GM04504 (cell line): ENCODE measurements at regions not wholly inside any gene's neighbourhood (a gene's known extent, or its start where the extent isn't known, plus 50 kb on each side); places are given as distances from the start of the nearest gene placed in this dataset.

ENCODE experiments used
- DNase-seq: peaks from one replicate; pipeline ENCODE4 v3.0.0-alpha.2; 2012; ENCODE audit warnings: low read depth

DNA sequence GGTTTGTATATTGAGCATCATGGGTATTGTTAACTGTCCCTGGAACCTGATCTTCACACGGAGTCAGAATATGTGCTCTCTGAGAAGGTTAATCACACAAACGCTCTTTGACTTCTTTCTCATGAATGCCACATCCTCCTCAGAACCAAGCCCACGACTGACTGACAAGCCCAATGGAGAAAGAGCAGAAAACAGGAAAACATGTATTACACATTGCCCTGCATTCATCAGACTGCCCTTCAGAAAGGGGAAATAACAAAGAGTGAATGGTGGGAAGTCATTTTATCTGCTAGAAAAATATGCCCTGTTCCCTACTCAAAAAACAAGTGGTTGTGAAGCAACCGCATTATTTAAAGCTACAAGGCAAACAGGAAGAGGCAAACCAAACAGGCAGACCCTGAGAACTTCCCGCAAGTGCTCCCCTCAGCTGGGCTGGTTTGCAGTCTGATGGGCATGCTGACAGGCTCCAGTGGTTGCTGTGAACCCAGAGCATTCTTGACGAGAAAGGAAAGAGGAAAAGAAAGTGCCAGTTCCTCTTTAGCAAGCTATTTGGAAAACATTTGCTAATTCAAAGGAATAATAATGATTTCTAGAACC lies 172.9 kb upstream of the SETBP1 start:
- no peak for DNase-seq

DNA sequence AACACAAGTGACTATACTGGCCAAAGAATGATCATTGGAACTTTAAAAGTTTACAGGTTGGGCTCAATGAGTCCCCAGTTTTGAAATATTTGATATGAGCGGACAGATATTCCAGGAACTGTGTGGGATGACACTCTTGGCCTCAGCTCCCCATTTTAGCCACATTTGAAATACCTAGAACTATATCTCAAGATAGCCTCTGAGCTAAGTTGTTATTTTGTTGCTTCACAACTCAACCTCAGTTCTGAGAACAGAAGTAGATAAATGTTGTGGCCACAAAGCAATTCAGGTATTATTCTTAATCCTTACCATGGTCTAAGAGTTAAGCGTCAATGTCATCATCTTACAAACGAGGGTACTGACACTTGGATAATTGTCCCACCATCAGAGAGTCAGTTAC lies 172.2 kb upstream of the SETBP1 start:
- no peak for DNase-seq

DNA sequence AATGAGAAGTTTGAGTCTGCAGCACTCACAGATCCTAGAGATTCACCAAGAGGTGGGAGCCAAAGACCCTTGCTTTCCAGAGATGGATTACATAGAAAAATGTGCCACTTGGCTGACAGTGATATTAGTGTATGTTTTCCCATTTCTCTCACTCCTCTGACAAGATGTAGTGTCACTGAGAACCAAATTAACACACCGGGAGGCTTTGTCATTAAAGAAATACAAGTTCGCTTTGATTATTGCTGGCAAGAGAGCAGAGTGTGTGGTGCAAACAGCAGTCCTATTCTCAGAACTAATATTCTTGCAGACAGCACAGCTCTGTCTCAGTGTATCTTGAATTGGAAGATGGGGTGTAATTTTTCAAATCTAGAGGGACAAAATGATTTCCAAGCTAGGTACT lies 171.6 kb upstream of the SETBP1 start:
- DNase-seq = no peak

DNA sequence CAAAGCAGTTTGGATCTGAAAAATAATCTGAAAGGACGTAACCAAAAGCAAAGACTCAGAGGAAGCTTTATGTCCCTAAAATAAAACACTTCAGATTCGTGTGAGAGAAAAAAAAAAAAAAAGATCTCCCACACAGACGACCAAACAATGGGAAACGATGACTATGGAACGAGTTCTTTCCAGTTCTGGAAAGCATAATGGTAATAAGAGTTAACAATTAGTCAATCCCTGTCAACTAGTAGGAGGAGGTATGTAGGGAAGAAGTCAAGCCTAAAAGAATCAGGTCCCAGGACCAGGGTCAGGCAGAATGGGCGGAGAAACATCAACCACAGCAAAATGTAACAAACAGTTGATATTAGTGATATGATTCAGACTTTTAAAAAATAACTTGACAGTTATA lies 170.3 kb upstream of the SETBP1 start:
- no peak for DNase-seq

DNA sequence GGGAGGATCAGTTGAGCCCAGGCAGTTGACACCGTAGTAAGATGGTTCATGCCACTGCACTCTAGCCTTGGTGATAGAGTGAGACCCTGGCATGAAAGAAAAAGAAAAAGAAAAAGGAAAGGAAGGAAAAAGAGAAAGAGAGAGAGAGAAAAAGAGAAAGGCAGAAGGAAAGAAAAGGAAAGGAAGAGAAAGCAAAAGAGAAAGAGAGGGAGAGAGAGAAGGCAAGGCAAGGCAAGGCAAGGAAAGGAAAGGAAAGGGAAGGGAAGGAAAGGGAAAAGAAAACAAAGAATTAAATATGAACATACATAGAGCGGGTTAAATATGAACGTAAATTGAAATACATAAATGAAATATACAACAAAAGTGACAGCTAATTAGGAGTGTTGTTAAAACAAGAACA lies 167.5 kb upstream of the SETBP1 start:
- DNase-seq = no peak

DNA sequence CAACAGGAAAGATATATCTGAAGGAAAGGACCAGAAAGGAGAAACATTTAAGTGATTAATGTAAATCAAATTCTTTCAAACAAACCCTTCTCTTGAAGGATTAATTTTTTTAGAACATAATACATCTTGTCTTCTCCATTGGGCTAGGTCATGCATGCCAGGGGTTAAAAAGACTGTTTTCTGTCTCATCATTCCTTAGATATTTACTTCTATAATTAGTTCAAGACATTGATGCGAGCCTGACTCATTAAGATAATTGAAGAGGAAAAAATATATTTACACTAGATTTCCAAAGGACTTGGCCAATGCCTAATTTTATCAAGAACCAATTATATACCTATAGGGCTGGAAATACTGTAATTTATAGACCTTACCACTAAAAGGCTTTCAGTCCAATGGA lies 166.6 kb upstream of the SETBP1 start:
- no peak for DNase-seq

DNA sequence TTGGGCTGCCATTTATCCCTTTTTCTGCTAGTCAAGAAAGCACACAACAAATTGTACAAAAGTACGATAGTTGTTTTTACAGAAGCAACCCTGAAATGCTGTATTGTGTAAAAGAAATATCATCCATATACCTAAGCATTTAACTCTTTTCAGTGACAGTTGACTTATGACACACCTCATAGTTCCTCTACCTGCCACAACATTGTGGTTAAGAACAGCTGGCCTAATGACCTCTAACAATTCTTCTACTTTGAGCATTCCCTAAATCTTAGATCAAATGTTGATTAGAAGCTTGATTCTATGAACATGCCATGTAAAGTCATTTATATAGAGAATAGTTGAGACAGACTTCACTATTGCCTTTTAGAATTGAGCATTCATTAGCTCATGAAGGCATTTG lies 165.9 kb upstream of the SETBP1 start:
- no peak for DNase-seq

DNA sequence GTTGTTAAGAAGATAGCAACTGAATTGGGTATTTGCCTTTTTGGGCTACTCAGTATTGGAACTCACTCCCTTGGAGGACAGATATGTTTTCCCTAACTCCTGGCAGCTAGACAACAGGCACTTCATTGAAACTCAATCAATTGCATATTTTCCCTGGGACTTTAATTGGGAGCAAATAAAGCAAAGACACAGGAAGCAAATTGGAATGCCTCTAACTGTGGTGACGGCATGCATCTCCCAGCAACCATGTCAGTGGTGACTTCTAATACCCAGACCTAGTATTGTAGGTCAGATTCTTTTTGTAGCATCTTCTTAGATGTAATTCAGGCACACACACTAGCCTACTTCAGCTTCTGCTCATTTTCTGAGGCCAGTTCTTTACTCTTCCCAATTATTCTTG lies 164.2 kb upstream of the SETBP1 start:
- DNase-seq = no peak

DNA sequence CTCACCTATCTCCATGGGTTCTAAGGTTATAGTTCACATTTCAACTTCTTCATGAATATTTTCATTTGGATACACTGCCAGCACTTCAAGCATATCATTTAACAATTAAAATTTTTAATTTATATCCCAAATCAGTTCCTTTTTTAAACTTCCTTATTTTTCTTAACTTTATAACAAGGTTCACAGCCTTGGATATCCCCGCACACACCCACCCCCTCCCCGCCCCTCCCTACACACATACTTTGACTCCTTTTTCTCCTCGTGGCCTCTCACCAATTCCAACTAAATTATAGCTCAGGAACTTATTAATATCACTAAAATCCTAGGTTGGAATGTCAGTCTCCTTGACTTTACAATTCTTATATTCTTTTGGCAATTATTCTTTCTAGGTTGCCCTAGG lies 163.6 kb upstream of the SETBP1 start:
- no peak for DNase-seq

DNA sequence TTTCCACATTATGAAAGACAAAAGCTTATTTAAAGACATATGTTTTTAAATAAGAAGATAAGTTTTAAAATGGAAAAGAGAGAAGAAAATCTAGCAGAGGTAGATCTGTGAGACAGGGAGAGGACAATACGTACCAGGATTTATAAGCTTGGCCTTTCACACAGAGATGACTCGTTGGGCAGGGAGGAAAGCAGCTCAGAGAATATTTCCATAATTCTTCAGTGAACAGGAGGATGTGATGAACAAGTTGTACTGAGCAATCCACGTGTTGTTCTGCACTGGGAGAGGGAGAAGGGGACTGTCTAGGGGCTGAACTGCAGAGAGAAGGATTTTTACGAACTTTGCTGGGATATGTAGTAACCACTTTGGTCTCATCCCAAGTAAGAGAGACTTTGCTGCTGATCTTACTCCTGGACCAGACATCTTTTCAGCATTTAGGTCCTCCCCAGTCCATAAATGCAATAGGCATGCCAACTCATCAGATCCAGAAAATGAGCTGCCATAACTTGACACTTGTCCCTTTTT lies 162.5 kb upstream of the SETBP1 start:
- DNase-seq = no peak

DNA sequence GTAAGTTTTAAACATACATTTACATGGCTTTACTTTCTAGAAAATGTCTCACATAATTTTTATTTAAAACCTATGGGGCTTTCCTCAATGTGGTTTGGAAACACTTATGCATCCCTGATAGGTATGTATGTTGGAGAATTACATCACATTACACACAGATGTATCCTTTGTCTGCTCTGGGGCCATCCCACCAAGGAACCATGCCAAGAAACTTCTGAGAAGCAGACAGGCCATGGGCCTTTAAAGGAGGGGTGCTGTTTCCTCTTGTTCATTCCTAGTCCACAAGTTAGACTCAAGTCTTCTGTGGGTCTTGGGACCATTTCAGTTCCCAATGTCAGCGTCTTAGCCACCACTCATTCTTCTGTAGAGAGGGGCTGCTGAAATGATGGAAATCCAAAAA lies 162.0 kb upstream of the SETBP1 start:
- no peak for DNase-seq

DNA sequence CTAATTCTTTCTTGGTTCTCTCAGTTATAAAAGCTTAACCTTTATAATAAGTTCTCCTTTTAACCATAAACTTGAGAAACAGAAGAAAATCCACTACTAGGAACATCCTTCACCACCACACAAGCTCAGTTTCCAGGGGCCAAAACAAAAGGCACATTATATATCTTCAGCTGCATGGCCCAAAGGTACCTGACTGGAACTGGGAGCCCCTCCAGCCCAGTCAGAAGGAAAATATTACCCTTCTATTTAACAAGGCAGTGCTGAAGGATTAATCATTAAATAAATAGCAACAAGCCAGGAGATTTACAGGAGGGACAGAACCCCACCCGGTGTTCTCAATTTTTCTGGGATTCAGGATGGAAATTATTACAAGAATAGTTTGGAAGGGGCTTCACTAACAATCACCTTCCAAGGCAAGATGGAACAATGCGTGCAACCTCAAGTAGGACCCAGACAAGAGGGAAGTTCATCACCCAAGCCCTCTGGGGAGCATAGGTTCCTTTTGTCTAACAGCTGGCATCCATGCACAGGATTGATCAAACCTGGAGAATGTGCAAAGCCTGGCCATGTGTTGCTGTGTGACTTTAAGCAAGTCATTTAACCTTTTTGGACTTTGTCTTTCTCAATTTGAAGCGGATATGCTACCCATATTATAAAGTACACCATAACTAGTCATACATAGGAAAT lies 159.6 kb upstream of the SETBP1 start:
- DNase-seq = no peak

DNA sequence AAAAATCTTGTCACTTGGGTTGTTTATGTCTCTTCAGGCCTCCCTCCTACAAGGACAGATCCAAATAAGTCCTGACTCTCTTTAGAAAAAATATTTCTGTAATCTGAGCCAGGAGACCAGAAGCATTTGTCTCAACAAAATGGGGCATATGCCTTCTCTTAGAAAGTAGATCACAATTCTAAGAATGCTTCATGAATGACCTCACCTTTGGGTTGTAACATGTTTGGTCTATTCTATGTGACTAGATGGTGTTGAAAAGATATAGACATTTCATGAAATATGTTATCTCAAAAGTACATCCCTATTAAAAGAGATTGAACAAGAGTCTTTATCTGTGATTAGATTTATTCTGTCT lies 159.0 kb upstream of the SETBP1 start:
- no peak for DNase-seq

DNA sequence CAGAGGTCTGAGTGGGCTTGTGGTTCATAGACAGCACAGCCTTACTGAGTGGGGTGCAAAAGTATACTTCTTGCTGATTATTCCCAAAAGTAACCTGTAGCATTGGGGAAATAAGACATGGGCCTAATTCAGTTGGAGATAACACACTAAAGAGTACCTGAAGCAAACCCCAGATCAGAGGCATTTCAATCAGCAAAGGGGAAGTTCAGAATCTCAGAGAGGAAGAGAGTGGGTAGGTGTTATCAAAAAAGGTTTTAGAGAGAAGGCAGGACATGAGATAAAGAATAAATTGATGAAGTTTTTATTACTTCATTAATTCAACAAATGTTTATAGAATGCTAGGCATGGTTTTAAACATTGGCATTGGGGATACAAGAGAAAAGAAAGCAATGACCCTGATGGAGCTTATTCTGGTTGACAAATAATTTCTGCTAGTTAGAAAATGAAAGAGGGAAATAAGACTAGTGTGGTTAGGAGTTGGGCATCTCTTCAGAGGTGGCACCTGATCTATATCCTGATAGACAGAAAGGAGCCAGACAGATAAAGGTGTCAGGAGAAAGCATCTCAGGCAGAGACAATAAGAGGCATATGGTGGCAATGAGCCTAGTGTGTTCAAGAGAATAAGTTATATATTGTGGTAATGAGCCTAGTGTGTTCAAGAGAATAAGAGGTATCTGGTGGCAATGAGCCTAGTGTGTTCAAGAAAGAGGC lies 153.8 kb upstream of the SETBP1 start:
- no peak for DNase-seq

DNA sequence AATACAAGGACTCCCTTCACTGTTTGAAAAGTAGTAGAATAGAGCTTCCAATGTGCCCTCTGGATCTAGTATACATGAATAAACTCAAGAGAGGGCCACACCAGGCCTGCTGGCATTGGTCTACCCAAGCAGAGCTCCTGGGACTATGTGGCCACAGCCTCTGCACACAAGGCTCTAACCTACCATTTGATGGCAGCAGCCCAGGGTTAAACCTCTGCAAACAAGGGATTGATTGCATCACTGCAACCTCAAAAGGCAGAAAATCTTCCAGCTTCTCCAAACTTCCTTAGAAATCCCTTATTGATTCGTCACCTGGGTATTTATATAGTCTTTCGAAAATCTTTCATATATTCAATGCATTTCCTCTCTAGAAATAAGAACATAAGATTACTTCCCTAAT lies 147.6 kb upstream of the SETBP1 start:
- DNase-seq = no peak

DNA sequence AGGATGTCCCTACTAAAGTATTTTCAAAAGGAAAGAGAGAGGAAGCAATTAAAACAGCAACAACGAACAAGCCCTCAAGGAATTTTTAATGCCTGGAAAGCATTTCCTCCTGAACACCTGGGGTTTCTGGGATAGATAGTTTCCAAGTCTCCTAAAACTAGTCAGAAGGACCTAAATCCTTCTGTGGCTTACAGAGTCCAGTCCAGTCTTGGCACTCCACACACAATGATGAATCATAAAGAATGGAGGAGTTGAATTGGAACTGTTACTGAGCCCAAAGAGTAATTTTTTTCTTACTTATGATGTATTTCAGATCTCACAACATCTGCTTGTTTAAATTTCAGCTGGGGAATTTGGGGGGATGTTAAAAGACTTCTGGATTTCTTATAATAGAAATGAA lies 144.6 kb upstream of the SETBP1 start:
- DNase-seq = peak; percentile 57

DNA sequence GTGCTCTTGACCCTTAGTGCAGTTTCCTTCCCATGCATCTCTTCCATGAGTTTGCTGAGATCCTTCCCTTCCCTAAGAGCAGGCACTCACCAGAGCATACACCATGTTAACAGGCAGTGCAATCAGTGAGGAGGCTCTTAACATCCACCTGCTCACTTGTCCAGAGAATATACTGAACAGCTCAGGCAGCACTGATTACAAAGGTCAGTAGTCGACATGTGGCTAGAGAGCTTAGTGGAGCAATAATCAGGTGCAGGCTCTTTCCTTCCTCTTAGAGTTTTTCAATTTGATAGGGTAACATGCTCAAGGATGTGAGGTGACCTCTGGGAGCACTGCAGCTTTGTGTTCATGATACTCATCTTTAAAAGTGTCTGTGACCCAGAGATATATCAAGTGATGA lies 144.1 kb upstream of the SETBP1 start:
- DNase-seq = no peak

DNA sequence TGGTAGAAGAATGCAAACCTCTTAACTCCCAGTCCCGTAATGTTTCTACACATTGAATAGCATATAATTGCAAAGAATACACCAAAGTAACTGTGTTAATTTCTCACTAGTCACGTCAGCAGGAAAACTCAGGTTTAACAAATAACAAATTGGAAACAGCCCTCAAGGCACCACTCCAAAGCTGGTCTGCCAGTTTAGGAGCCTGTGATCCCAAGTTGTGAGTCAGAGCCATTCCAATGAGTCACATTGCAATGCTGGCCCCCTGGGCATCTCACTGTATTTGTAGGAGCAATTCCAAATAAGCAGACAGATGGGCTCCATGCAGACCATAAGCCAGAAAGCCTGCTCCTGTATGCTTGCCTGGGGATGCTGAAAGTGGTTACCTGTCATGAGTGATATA lies 143.2 kb upstream of the SETBP1 start:
- DNase-seq = peak; percentile 82

DNA sequence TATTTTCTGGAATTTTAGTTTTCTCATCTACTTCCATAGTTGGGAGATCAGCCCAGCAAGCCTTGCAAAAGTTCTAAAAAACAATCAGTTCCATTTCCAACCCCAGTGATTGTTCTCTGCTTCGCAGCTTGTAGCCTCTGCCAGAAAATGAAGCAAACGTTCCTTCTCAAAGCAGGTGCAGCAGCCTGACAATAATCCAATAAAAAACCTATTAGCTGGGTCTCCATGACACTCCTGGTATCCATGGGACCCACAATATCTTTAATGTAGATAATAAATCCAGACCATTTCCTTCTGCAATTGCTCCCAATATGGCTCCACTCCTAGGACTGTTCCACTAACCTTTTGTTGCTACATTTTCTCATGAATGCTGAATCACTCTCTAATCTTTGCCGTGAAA lies 140.8 kb upstream of the SETBP1 start:
- DNase-seq = no peak

DNA sequence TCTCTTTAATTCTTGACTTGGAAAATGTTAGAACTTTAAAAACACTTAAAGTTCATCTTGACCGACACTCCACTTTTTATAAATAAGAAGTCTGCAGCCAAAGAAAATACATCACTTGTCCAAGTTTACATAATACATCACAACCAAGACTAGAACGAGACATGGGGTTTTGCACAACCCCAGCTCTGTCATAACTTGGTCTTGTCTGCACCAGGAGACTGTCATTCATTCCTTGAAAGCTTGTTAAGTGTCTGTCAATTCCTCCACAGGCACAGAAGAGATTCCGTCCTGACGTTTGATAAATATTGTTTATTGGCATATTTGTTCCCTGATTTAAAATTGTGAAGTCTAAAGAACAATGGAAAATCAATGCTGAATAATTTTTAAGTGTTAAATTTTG lies 139.5 kb upstream of the SETBP1 start:
- no peak for DNase-seq

DNA sequence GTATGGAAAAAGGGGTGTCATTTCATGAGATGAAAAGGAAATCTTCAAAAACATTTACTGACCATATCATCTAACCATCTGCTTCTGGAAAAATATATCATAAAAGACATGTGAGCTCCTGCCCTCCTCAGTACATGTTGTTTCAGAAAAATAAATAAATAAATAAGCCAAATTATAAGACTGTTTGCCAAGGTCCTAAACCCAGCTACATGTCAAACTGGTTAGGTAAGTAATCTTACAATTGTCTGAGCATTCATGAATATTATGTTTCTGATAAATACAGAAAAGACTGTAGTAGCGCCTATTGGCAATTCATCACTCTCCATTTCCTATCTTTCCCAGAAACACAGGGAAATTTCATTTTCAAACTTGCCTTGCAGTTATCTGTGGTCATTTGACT lies 138.9 kb upstream of the SETBP1 start:
- no peak for DNase-seq

DNA sequence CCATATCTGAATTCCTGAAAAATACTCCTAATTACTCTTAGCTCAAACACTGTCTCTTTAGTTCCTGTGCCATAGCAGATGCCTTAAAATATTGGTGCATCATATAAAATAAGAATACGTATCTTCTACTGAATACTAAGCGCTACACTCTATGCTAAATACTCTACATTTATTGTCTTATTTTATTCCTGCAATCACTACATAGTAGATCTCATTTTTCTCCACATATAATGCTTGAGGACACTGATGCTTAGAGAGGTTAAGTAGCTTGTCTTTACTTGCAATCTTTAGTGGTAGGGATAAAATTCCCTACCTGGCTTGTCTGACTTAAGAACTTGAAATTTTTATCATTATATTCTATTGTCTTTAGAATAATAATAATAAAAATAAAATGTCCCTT lies 137.3 kb upstream of the SETBP1 start:
- no peak for DNase-seq

DNA sequence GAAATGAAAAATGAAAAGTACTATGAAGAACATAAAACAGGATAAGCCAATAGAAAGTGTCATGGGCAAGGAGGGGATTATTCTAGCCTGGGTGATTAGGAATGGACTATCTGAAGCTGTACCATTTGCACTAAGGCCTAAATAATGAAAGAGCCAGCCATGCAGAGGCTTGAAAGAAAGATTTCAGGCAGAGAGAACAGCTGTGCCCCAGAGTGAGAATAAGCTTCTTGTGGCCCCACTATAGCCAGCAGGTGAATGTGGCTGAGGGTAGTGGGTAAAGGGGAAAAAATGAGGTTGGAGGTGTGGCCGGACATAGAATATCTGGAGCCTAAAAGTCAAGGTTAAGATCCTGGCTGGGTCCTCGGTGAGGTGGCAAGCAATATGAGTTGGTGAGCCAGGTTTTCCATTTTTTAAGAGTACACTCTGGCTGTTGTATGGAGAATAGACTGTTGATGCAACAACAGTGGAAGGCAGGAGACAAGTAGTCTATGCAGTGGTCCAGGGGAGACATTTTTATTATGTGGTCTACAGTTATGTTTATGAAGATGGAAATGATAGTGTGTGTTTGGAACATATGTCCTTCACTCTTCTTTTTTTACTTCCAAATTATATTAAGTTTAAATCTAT lies 135.2 kb upstream of the SETBP1 start:
- DNase-seq = no peak
